NCI-H1436 (cell line): ENCODE measurements at regions not wholly inside any gene's neighbourhood (a gene's known extent, or its start where the extent isn't known, plus 50 kb on each side); places are given as distances from the start of the nearest gene placed in this dataset.
"Not testable (repeated sequence)": the region's sequence is repeated elsewhere in the genome, so short reads cannot be mapped to it uniquely, and the experiment has no call there.

Experiments
- DNase-seq: peaks from one replicate; lab custom pipeline; 2025; lab: John Stamatoyannopoulos, UW

- no peak for DNase-seq
These were observed 237.5 kb upstream of the ECI2 start for GRCh38 chr6:4372866-4373265.

- DNase-seq = no peak
These were observed 236.0 kb upstream of the ECI2 start for GRCh38 chr6:4371207-4371921.

GRCh38 chr6:4370066-4370465, 234.7 kb upstream of the ECI2 start:
- DNase-seq = no peak

- DNase-seq = no peak
These were observed 234.2 kb upstream of the ECI2 start for GRCh38 chr6:4369616-4370015.

- no peak for DNase-seq
These were observed 233.3 kb upstream of the ECI2 start for GRCh38 chr6:4368649-4369048.

GRCh38 chr6:4367643-4368042, 232.3 kb upstream of the ECI2 start:
- DNase-seq = no peak

- DNase-seq = no peak
These were observed 231.4 kb upstream of the ECI2 start for GRCh38 chr6:4366635-4367395.

GRCh38 chr6:4365686-4366085, 230.3 kb upstream of the ECI2 start:
- DNase-seq = no peak

- DNase-seq = no peak
These were observed 229.3 kb upstream of the ECI2 start for GRCh38 chr6:4364711-4365110.

- DNase-seq = no peak
These were observed 228.8 kb upstream of the ECI2 start for GRCh38 chr6:4364172-4364571.

- DNase-seq = no peak
These were observed 228.3 kb upstream of the ECI2 start for GRCh38 chr6:4363656-4364055.

- no peak for DNase-seq
These were observed 227.0 kb upstream of the ECI2 start for GRCh38 chr6:4362326-4362725.

GRCh38 chr6:4360920-4361319, 225.5 kb upstream of the ECI2 start:
- DNase-seq = no peak

- DNase-seq = no peak
These were observed 223.8 kb upstream of the ECI2 start for GRCh38 chr6:4359108-4359730.

- DNase-seq = no peak
These were observed 223.2 kb upstream of the ECI2 start for GRCh38 chr6:4358414-4359107.

GRCh38 chr6:4357660-4358152, 222.3 kb upstream of the ECI2 start:
- DNase-seq = not testable (repeated sequence)

GRCh38 chr6:4356899-4357659, 221.7 kb upstream of the ECI2 start:
- no peak for DNase-seq

- no peak for DNase-seq
These were observed 219.9 kb upstream of the ECI2 start for GRCh38 chr6:4355241-4355640.

GRCh38 chr6:4354181-4354580, 218.8 kb upstream of the ECI2 start:
- DNase-seq = no peak

- no peak for DNase-seq
These were observed 217.4 kb upstream of the ECI2 start for GRCh38 chr6:4352731-4353130.

GRCh38 chr6:4352322-4352669, 216.9 kb upstream of the ECI2 start:
- DNase-seq = no peak
